Hematopoietic multipotent progenitor cell treated with erythropoietin and hydrocortisone succinate and interleukin-3 and kit ligand, for 17 days (in vitro differentiated cells): ENCODE measurements at regions not wholly inside any gene's neighbourhood (a gene's known extent, or its start where the extent isn't known, plus 50 kb on each side); places are given as distances from the start of the nearest gene placed in this dataset.

ENCODE experiments used
- DNase-seq: peaks from one replicate; pipeline ENCODE4 v3.0.0-alpha.2; 2015; ENCODE audit warnings: low spot score

DNA sequence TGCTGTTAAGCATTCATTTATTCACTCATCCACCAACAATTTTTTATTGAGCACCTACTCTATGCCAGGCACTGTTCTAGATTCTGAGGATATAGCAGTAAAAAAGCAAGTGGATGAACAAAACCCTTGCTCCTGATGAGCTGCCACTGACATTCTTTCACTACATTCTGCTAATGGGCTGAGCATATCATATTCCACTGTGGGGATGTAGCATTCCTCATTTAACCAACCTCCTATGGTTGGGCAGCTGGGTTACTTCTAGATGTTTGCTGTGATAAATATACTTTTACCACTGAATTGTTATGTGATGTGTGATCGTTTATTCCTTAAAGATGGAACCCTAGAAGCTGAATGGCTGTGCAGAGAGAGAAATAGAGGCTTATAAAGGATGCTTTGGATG, 176.9 kb downstream of the MN1 start:
- no peak for DNase-seq

DNA sequence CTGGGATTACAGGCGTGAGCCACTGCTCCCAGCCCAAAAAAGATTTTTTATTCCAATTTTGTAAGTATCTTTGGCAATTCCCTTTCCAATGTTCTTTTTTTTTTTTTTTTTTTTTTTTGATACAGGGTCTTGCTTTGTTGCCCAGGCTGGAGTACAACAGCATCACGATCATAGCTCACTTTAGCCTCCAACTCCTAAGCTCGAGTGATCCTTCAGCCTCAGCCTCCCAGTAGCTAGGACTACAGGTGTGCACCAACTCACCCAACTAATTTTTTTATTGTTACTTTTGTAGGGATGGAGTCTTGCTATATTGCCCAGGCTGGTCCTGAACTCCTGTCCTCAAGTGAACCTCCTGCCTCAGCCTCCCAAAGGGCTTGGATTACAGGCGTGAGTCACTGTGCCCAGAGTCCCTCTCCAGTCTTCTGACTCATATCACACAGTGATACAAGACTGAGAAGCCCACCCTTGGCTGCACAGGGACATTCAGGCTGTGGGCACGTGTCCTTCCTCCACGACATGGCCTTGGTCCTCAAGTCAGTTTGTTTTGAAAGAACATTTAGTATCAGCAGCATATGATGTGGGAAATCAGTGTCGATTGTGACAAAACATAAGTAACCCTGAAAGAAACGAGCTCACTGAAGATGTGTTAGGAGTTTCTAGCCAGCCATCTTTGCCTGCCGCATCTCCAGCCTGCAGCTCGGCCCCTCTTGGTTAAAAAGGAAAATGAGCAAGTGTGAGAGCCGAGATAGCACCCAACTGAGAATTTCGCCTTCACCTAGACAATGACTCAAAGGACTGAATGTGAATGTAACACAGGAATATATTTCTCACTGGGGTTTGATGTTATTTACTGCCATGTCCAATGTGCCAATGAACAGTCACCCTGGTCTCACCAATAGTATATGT, 175.5 kb downstream of the MN1 start:
- no peak for DNase-seq

DNA sequence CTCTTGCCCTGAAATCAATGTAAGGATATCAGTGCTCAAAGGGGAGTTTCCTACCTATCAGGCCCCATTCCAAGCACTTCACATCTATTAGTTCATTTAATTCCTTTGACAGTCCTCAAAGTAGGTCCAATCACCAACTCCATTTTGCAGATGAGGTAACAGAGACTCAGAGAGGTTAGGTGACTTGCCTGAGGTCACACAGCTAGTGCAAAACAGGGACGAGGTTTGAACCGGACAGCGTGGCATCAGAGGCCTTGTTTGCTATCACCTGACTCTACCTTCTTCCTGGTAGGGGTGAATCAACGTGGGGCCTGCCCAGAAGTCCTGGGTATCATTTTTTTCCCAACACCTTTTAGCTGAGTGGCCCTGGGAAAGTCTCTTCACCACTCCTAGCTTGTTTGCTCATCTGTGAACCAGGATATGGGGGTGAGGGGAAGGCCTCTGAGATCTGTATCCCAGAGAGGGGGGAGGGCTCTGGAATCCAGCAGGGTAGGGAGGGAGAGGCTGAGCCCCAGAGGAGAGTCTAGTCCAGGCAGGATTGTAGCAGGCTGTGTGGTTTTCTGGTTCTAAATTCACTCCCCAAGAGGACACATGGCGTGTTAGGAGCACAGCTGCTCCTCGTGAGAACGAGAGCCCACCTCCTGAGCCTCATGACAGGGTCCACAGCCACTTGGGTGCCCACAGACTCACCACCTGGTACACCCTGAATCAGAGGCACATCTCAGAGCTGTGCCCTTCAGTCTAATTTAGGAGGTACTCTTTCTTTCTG, 174.7 kb downstream of the MN1 start:
- no peak for DNase-seq

DNA sequence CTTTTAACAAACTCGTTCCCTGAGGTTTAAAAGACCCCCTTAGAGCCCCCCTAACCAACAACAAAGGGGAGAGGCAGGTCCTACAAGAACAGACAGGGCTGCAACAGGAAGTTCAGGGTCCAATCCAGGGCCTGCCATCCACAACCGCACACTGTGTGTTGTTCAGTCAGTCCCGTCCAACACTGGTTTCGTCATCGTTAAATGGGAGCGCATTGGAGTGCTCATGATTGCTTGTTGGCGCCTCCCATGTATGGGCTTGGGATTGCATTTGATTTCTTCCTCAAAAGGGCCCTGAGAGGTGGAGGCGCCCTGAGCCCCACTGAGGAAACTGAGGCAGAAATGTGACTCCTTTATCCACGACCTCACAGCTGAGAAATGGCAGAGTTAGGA, 174.1 kb downstream of the MN1 start:
- no peak for DNase-seq

DNA sequence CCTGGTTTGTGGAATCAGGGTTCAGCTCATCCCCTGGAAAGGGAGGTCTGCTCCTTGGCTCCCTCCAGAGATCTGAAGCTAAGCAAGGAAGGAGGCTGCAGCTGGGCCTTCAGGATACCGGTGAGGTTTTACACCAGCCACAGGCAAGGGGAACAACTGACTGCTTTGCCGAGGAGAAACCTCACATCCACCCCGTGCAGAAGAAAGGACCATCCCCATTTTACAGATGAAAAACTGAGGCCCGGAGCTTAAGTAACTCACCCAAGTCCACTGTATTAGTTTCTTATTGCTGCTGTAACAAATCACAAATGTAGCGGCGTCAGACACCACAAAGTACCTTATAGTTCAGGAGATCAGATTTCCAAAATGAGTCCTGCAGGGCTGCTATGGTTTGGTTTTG, 173.7 kb downstream of the MN1 start:
- no peak for DNase-seq

DNA sequence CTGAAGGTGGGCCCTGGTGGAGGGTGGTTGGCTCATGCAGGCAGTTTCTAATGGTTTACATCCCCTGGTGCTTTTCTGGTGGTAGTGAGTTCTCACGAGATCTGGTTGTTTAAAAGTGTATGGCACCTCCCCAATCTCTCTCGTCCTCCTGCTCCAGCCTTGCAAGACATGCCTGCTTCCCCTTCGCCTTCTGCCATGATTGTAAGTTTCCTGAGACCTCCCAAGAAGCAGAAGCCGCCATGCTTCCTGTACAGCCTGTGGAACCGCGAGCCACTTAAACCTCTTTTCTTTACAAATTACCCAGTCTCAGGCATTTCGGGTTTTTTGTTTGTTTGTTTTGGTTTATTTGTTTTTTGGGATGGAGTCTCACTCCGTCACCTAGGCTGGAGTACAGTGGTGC, 173.2 kb downstream of the MN1 start:
- no peak for DNase-seq

DNA sequence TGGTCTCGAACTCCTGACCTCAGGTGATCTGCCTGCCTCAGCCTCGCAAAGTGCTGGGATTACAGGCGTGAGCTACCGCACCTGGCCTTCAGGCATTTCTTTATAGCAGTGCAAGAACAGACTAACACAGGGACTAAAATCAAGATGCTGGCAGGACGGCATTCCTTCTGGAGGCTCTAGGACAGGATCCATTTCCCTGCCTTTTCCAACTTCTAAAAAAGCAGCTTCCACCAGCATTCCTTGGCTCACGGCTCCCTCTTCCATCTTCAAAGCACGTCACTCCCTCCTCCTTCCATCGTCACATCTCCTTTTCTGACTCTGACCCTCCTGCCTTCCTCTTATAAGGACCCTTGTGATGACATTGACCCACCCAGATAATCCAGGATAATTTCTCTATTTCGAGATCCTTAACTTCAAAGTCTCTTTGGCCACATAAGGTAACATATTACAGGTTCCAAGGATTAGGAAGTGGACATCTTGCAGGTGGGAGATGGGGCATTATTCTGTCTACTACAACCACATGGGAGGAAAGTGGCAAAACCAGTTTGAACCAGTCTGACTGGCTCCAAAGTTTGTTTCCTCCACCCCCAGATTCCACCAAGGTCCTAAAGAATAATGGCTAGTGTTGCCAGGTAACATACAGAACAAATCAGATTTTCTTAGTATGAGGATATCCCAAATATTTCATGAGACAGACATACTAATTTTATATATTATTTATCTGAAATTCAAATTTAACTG, 172.5 kb downstream of the MN1 start:
- no peak for DNase-seq

DNA sequence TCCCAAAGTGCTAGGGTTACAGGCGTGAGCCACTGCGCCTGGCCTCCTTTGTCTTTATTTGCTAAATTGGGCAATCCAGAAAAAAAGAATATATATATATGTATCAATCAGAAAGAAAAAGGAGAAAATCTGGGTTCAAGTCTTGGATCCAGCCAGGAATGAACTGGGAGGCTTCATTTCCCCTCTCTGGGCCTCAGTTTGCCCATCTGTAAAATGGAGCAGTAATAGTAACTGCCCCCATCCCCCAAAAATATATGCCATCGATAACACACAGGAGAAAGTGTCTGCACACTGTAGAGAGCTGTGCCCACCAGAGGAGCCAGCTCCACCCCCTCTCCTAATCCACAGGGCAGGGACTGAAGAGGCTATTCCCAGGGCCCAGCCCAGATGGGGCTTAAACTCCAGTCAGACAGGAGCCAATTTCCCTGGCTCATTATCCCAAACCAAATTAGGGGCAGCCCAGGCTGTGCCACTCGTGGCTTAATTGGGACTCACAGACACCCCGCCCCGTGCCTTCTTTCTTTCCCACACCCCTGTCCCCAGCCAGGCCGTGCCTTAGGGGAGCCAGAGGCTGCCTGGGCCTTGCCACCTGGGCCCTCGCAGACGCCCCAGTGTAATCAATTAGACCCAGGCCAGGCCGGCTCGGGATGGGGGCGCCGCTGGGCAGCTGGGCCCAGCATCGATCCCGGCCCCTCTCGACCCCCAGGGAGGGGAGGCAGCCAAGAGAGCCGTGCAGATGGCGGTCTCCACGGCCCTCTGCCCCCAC, 171.5 kb downstream of the MN1 start:
- DNase-seq, result no peak

DNA sequence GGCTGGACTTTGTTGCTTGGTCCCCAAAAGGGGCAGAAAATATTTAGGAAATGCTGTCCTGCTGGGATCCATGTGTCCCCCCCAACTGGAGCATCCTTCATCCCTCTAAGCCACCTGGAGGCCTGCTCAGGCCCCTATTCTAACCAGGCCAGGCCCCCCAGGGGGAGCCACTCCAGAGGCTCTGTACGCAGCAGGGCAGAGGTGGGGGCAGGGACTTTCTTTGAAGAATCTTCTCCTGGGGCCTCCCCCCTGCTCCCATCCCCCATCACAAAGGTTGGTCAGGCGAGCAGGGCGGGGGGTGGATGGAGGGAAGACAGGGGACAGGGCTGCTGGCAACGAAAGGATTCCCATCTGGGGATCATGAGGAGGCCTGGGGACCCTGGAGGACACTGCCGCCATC, 170.8 kb downstream of the MN1 start:
- DNase-seq, result no peak

DNA sequence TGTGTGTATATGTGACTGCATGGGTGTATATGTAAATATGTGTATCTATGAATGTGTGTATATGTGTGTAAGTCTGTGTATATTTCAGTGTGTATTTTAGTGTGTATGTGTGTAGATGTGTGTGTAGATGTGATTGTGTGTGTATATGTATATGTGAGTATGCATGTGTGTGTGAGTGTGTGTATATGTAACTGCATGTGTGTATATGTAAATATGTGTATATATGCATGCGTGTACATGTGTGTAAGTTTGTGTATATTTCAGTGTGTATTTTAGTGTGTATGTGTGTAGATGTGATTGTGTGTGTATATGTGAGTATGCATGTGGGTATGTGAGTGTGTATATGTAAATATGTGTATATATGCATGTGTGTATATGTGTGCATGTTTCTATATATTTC, 169.9 kb downstream of the MN1 start:
- no peak for DNase-seq

DNA sequence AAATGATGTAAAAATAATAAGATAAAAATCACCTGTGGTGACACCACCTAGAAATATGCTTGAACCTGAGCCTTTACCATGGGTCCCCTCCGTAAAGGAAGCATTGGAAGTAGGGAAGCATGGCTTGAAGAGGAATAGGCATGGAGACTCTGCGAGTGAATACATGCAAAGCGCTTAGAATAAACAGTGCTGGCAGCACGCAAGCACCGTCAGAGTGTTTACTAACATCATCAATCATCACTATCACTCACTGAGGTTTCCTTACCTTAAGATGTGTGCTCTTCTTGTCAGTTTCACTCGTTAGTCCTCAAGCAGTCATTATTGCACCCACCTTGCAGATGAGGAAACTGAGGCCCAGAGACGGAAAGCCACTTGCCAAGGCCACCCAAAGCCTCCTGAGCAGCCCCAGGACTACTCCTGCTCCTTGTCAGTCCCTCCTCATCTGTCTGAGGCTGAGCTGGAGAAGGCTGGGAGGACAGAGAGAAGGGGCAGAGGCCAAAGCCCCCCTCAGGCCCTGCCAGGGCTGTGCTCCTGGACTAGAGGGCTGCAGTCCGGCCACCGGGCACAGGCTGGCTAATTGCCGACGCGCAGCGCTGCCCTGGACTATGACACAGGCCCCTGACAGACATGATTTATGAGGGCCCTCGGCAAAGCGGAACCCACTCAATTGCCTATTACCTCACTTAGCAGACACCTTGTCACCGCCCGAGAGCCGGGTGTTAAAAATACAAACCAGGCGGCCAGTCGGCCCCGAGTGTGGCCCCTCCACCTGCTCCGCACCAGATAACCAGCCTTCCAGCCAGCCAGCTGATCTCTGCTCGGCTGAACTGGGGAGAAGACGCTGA, 168.9 kb downstream of the MN1 start:
- no peak for DNase-seq

DNA sequence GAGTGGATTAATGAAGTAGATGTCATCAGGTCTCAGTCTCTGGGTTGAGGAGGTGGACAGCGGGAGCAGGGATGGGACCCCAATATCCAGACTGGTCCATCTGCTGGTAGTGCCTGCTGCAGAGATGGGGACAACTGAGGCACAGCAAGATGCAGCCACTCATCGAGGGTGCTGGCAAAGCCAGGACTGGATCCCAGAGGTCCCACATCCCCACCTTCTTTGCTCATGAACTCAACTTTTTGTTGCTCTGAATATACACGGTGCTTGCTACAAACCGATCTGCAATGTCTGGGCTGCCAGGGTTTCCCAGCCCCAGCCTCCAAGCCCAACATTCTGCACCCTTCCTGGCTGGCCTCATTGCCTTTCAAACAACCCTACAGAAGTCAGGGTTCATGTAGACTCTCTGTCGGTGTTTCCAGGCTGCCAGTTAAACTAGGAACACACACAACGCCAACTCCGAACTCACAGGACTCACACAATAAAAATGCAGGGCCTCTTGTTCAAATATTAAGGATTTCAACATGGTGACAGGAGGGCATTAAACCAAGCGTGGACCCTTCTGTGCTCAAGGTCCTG, 168.2 kb downstream of the MN1 start:
- DNase-seq, result no peak

DNA sequence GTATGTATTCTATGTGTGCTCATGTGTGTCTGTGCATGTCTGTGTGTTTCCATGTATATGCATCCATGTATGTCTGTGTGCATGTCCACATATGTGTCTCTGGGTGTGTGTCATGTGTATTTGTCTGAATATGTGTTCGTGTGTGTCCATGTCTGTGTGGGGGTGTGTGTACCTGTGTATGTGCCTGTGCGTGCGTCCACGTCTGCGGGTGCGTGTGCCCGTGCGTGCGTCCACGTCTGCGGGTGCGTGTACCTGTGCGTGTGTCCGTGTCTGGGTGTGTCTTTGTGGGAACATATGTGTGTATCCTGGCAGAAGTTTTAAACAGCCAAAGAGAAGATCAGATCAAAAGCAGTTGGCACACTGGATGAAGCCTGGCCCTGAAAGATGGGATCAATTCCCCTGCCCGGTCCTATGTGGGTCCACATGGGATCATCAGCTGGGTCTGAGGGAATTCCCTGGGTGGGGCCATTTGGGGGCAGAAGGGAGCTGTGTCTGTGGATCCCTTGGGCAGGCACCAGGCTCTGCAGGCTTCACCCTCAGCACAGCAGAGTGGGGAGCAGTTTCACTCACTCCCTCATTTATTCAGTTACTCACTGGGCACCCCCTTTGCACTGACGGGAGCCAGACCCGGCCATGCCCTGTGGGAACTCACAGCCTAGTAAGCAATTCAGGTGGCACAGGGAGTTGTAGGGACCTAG, 167.4 kb downstream of the MN1 start:
- DNase-seq, result no peak

DNA sequence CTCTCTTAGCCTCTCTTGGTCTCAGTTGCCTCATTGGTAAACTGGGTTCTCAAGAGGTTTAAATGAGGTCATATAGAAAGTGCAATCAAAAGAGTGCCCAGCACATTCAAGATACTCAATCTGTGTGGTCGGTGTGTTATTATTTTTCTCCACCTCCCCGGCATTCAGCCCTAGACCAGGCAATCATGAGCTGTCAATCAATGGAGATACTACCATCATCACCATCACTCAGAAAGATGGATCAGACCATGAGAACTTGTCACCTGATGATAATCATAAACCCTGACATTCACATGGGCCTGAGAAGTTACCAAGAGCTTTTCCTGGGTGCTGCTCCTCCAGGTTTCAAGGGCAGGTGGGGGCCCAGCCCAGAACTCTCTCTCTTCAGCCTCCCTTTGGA, 166.1 kb downstream of the MN1 start:
- no peak for DNase-seq

DNA sequence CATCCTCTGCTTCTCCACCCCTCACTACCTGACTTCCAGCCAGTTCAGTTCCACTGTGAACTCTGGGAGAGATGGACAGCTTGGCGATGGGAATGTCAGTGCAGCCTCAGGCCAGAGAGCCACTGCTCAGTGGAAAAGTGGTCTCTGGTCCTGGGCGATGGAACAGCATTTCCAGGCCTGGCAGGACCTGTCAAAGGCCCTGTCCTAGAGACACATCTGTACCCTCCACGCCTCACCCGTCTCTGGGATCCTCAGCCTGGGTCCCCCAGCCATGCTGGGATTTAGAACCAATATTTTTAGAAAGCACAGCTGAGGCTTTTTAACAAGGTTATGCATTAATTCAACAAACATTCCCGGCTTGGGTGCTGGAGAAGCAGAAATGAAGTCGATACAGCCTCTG, 165.7 kb downstream of the MN1 start:
- no peak for DNase-seq

DNA sequence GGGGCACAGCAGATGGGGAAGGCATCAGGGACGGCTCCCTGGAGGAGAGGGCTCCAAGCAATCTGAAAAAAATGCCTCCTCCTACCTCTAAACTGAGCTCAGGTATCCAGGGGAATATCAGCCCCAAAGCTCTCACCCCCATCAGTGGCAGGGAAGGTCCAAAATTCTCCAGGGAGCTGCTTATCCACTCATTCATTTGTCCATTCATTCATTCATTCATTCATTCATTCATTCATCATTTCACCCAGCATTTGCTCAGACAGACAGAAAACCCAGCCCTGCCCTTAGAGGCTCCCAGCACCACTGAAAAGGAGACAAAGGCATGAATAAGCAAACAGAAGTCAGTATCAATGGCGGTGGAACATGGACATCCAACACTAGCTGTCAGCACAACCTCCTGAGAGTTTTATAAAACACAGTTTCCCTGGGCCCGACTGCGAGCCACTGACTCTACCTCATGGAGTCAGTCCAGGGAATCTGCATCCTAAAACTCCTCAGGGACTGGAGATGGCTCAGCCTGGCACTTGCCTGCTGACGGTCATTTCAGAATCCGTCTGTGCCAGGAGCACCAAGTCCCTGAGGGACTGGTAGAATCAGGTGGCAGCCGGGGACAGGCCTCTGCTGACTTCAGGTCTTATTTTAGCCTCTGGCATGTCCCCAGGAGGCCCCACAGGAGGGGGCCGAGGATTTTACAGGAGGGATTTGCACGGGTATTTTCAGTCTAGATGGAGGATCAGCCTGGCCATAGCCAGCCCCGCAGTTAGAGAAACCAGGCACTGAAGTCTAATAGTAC, 164.6 kb downstream of the MN1 start:
- DNase-seq, result no peak

DNA sequence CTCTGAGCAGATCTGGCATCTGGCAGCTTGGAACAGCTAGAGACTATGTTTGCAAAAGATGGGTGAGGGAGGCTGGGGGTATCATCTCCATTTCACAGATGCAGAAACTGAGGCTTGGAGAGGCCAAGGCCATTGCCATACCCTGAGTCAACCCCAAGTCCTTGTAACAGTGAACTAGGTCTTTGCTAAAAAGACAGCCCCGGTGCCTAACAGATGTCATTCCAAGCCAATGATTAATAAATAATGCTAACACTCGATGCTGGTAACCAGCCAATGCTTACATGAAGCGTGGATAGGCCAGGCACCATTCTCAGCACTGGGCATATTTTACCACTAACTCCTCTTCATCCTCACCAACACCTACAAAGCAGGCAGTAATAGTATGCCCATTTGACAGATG, 164.0 kb downstream of the MN1 start:
- DNase-seq, result no peak

DNA sequence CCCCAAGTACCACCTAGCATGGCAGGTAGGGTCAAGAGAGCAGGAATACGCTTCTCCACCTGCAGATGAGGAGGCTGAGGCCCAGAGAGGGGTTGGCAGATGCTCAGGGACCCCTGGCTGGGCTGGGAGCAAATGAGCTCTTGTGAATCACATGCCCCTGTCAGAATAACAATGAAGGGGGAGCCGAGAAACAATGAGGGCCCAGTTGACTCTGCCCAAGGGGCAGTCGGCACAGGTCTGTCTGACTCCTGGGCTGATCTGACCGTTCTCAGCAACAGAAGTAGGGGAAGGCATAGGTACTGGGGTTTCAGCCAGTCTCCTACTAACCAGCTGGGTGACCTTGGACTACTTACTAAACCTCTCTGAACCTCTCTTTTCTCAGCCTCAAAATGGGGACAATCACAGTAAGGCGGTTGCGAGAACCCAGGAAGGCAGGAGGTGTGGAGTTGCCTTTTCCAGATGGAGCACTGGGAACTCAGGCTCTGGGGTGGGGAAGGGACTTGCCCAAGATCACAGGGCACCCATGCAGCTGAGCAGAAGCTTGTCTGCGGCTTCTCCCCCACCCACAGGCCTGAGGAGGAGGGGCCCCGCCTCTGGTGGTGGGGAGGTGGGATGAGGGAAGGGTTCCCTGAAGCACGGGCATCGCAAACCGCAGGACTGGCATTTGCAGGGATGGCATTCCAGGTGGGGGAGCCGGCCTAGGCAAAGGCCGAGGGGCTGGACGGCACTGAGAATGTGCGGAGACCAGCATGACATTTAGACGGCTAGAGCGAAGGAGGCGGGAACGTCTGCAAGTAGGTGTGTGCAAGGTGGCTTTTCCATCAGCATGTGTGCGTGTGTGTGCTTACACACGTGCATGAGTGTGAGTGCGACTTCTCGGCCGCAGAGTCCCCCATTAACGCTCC, 163.0 kb downstream of the MN1 start:
- DNase-seq, result no peak
